ENCODE measurements at regions not wholly inside any gene's neighbourhood (a gene's known extent, or its start where the extent isn't known, plus 50 kb on each side); places are given as distances from the start of the nearest gene placed in this dataset.

- no peak overlapping the region for H3K27ac ChIP-seq (ENCODE audit: control insufficient read depth, insufficient read depth)
- no TSS peak for BruUV-seq (replicated peaks)
- TF ChIP-seq CTCF (IDR thresholded peaks at IDR 0.05 in 2 of 3, conservative IDR thresholded peaks at IDR 0.05 in 1 of 3; ENCODE audit: control insufficient read depth in 2 of 3, extremely low read depth in 1 of 3, insufficient read depth in 1 of 3, low read depth in 3 of 3, low read length in 3 of 3) (peak in 1 of 3 experiments; percentile 24; a peak in 1 of 6 replicates), NKRF (conservative IDR thresholded peaks at IDR 0.05) (no peak), RAD21 (IDR thresholded peaks at IDR 0.05; ENCODE audit: insufficient read depth, low read depth, low read length) (peak; percentile 21; the same call in 1 of the 2 replicates), TARDBP (IDR thresholded peaks at IDR 0.05; ENCODE audit: borderline replicate concordance) (no peak), TCF3 (IDR thresholded peaks at IDR 0.05; ENCODE audit: borderline replicate concordance, insufficient read depth, low read depth, low read length) (no peak), STAT3 (IDR thresholded peaks at IDR 0.05; ENCODE audit: low read depth, low read length) (no peak)
- H2AFZ ChIP-seq (ENCODE audit: control insufficient read depth, low read depth, low read length), result no peak overlapping the region
- no peaks in the 10 kb centered on the region for H3K36me3 ChIP-seq (ENCODE audit: control insufficient read depth in 2 of 2, insufficient read depth in 2 of 2, low read length in 1 of 2)
- H4K20me1 ChIP-seq (ENCODE audit: control insufficient read depth, insufficient read depth), result no peaks in the 10 kb centered on the region
- H3K4me1 ChIP-seq (ENCODE audit: control insufficient read depth, insufficient read depth, low read length), result no peaks in the 10 kb centered on the region
- H3K4me3 ChIP-seq, result no peak overlapping the region
- in situ Hi-C loops (cut with MboI), result no loop called here
- H3K9ac ChIP-seq (ENCODE audit: control insufficient read depth, insufficient read depth, low read length), result no peak overlapping the region
- ATAC-seq, result peak; percentile 50
- POLR2A ChIA-PET, result no interaction called here
- FAIRE-seq, result no peak
- SMC1A ChIA-PET (ENCODE audit: uncharacterized antibody, unreplicated experiment), result interaction anchor here (0.6 to 1.5 kb wide), 6 partner anchors 9 to 1119 kb away, joined by 3 to 5 read pairs (median 3); no protein-coding TSS in a partner anchor
- no peaks in the 10 kb centered on the region for H3K9me3 ChIP-seq (replicated peaks; ENCODE audit: control insufficient read depth, insufficient read depth, low read length)
- no peak overlapping the region for H3K4me2 ChIP-seq (ENCODE audit: control insufficient read depth, insufficient read depth)
- 13% methylated on average over 8 of the region's 8 CpGs for WGBS (ENCODE audit: insufficient coverage, insufficient replicate concordance, low lambda C conversion rate, missing lambda C conversion rate)
- no peaks in the 10 kb centered on the region for H3K27me3 ChIP-seq (replicated peaks in 1 of 2; ENCODE audit: control insufficient read depth in 2 of 2, insufficient read depth in 2 of 2, low read length in 1 of 2)
- RAD21 ChIA-PET (ENCODE audit: unreplicated experiment), result interaction anchor here (1.0 to 1.2 kb wide), 3 partner anchors 10 to 1113 kb away, joined by 3 read pairs; no protein-coding TSS in a partner anchor
- no peak for DNase-seq (ENCODE audit: low read depth, low spot score)
- intact Hi-C loops (cut with micrococcal nuclease; ENCODE audit: unreplicated experiment), result no loop called here
- no peaks in the 10 kb centered on the region for H3K79me2 ChIP-seq (ENCODE audit: control insufficient read depth, insufficient read depth, low read length)
- CTCF ChIA-PET, result interaction anchor here (1.3 to 1.5 kb wide), 2 partner anchors 10 to 13 kb away, joined by 4 read pairs; no protein-coding TSS in a partner anchor
Measured at GRCh38 chr5:92687821-92688722, 892.9 kb downstream of the NR2F1-AS1 start.

All from GM12878 (cell line).